WERI-Rb-1 (cell line): ENCODE measurements at regions not wholly inside any gene's neighbourhood (a gene's known extent, or its start where the extent isn't known, plus 50 kb on each side); places are given as distances from the start of the nearest gene placed in this dataset.

Experiments used
- DNase-seq: peaks from one replicate; pipeline ENCODE4 v3.0.0-alpha.2; 2020
- H3K27ac ChIP-seq: fragments of 250-450 bp; sonication (Bioruptor Pico); 2 replicates; pipeline ENCODE4 v1.5.1; 2020; ENCODE audit warnings: mild to moderate bottlenecking, moderate library complexity
- H3K27me3 ChIP-seq: fragments of 250-450 bp; sonication (Bioruptor Pico); 2 replicates; pipeline ENCODE4 v1.5.1; 2021; ENCODE audit warnings: mild to moderate bottlenecking, low read depth, moderate library complexity; ENCODE audit not compliant: insufficient read depth, severe bottlenecking
- H3K36me3 ChIP-seq: fragments of 250-450 bp; sonication (Bioruptor Pico); 2 replicates; pipeline ENCODE4 v1.5.1; 2020; ENCODE audit warnings: mild to moderate bottlenecking, moderate library complexity
- H3K4me3 ChIP-seq: 2 replicates; pipeline ENCODE4 v1.5.1; 2011; ENCODE audit warnings: low read depth, mild to moderate bottlenecking, control low read depth, low read length
- H3K9me3 ChIP-seq: fragments of 250-450 bp; sonication (Bioruptor Pico); 2 replicates; pipeline ENCODE4 v1.5.1; 2021; ENCODE audit warnings: mild to moderate bottlenecking, moderate library complexity; ENCODE audit not compliant: severe bottlenecking
- CTCF ChIP-seq: IDR thresholded peaks from 2 replicates; pipeline ENCODE4 v1.5.1; 2011; ENCODE audit warnings: low read depth, mild to moderate bottlenecking, control low read depth, inconsistent platforms, low read length

GRCh38 chr3:178263236-178263916 lies 272.9 kb upstream of the KCNMB2 start:
- Histone ChIP-seq H3K4me3 (no peak overlapping the region), H3K36me3 (no peaks in the 10 kb centered on the region), H3K27ac (no peak overlapping the region), H3K27me3 (no peaks in the 10 kb centered on the region), H3K9me3 (no peaks in the 10 kb centered on the region)
- no peak for TF ChIP-seq CTCF
- DNase-seq = no peak

- TF ChIP-seq CTCF = no peak
- H3K9me3 ChIP-seq = no peaks in the 10 kb centered on the region
- no peak overlapping the region for H3K27ac ChIP-seq
- DNase-seq = no peak
- H3K4me3 ChIP-seq = no peak overlapping the region
- no peaks in the 10 kb centered on the region for H3K27me3 ChIP-seq
- no peaks in the 10 kb centered on the region for H3K36me3 ChIP-seq
These were observed 268.9 kb upstream of the KCNMB2 start for GRCh38 chr3:178267158-178267844.

- DNase-seq = no peak
- Histone ChIP-seq H3K4me3 (no peak overlapping the region), H3K9me3 (no peaks in the 10 kb centered on the region), H3K36me3 (no peaks in the 10 kb centered on the region), H3K27ac (no peak overlapping the region), H3K27me3 (no peaks in the 10 kb centered on the region)
- no peak for TF ChIP-seq CTCF
These were observed 265.4 kb upstream of the KCNMB2 start for GRCh38 chr3:178270838-178271237.

- DNase-seq = no peak
- Histone ChIP-seq H3K4me3 (no peak overlapping the region), H3K27ac (no peak overlapping the region), H3K9me3 (no peaks in the 10 kb centered on the region), H3K36me3 (no peaks in the 10 kb centered on the region), H3K27me3 (no peaks in the 10 kb centered on the region)
- no peak for TF ChIP-seq CTCF
These were observed 264.4 kb upstream of the KCNMB2 start for GRCh38 chr3:178271740-178272387.

- H3K4me3 ChIP-seq = no peak overlapping the region
- no peaks in the 10 kb centered on the region for H3K27me3 ChIP-seq
- H3K9me3 ChIP-seq = no peaks in the 10 kb centered on the region
- no peak for TF ChIP-seq CTCF
- DNase-seq = peak; percentile 13
- no peak overlapping the region for H3K27ac ChIP-seq
- H3K36me3 ChIP-seq = no peaks in the 10 kb centered on the region
These were observed 263.4 kb upstream of the KCNMB2 start for GRCh38 chr3:178272841-178273240.
